H9 (cell line): ENCODE measurements at regions not wholly inside any gene's neighbourhood (a gene's known extent, or its start where the extent isn't known, plus 50 kb on each side); places are given as distances from the start of the nearest gene placed in this dataset.

Source experiments
- DNase-seq: peaks from one replicate; pipeline ENCODE4 v3.0.0-alpha.2; 2017
- H2AFZ ChIP-seq: one replicate; pipeline ENCODE4 v1.6.1; 2013; ENCODE audit warnings: mild to moderate bottlenecking, low read length, control low read depth, moderate library complexity
- H2AK5ac ChIP-seq: 2 replicates; pipeline ENCODE4 v1.6.1; 2013; ENCODE audit warnings: low read length, control low read depth, mixed read lengths; ENCODE audit not compliant: insufficient read length
- H2BK120ac ChIP-seq: one replicate; pipeline ENCODE4 v1.6.1; 2013; ENCODE audit warnings: low read depth, mild to moderate bottlenecking, low read length, control low read depth, inconsistent platforms; ENCODE audit not compliant: poor library complexity, severe bottlenecking
- H2BK12ac ChIP-seq: 2 replicates; pipeline ENCODE4 v1.6.1; 2013; ENCODE audit warnings: low read length, control low read depth, mixed read lengths, low read depth; ENCODE audit not compliant: insufficient read length
- H2BK15ac ChIP-seq: 2 replicates; pipeline ENCODE4 v1.6.1; 2013; ENCODE audit warnings: low read depth, low read length, control low read depth
- H2BK20ac ChIP-seq: one replicate; pipeline ENCODE4 v1.6.1; 2013; ENCODE audit warnings: low read depth, mild to moderate bottlenecking, low read length, control low read depth, inconsistent platforms; ENCODE audit not compliant: poor library complexity, severe bottlenecking
- H2BK5ac ChIP-seq: 2 replicates; pipeline ENCODE4 v1.6.1; 2013; ENCODE audit warnings: low read length, control low read depth, mixed read lengths; ENCODE audit not compliant: insufficient read length
- H3K14ac ChIP-seq: 2 replicates; pipeline ENCODE4 v1.6.1; 2013; ENCODE audit warnings: low read length, control low read depth; ENCODE audit not compliant: insufficient read depth
- H3K18ac ChIP-seq: 2 replicates; pipeline ENCODE4 v1.6.1; 2013; ENCODE audit warnings: low read depth, mild to moderate bottlenecking, mixed read lengths, low read length, control low read depth; ENCODE audit not compliant: insufficient read length
- H3K23ac ChIP-seq: 2 replicates; pipeline ENCODE4 v1.6.1; 2013; ENCODE audit warnings: low read length, control low read depth, mixed read lengths, low read depth; ENCODE audit not compliant: insufficient read length
- H3K23me2 ChIP-seq: 2 replicates; pipeline ENCODE4 v1.6.1; 2013; ENCODE audit warnings: low read depth, mild to moderate bottlenecking, mixed read lengths, low read length, control low read depth; ENCODE audit not compliant: insufficient read length, poor library complexity, severe bottlenecking
- H3K27ac ChIP-seq: 2 replicates; pipeline ENCODE4 v1.5.1; 2013; ENCODE audit warnings: low read length, control low read depth, mixed read lengths, low read depth; ENCODE audit not compliant: insufficient read length
- H3K27me3 ChIP-seq: 2 replicates; pipeline ENCODE4 v1.6.1; 2013; ENCODE audit warnings: low read length, control low read depth, inconsistent platforms; ENCODE audit not compliant: insufficient read depth
- H3K4ac ChIP-seq: 2 replicates; pipeline ENCODE4 v1.6.1; 2013; ENCODE audit warnings: low read depth, mild to moderate bottlenecking, control low read depth, inconsistent platforms, low read length, moderate library complexity
- H3K4me1 ChIP-seq: 2 replicates; pipeline ENCODE4 v1.6.1; 2013; ENCODE audit warnings: low read length, control low read depth, inconsistent platforms; ENCODE audit not compliant: insufficient read depth
- H3K4me2 ChIP-seq: 2 replicates; pipeline ENCODE4 v1.6.1; 2013; ENCODE audit warnings: low read length, control low read depth, mixed read lengths; ENCODE audit not compliant: insufficient read length, insufficient read depth
- H3K56ac ChIP-seq: 2 replicates; pipeline ENCODE4 v1.6.1; 2013; ENCODE audit warnings: low read depth, mild to moderate bottlenecking, mixed read lengths, low read length, control low read depth; ENCODE audit not compliant: insufficient read length
- H3K79me1 ChIP-seq: 2 replicates; pipeline ENCODE4 v1.6.1; 2013; ENCODE audit warnings: low read depth, mild to moderate bottlenecking, moderate library complexity, low read length, control low read depth, inconsistent platforms; ENCODE audit not compliant: insufficient read depth, poor library complexity, severe bottlenecking
- H3K79me2 ChIP-seq: 2 replicates; pipeline ENCODE4 v1.6.1; 2013; ENCODE audit warnings: low read length, control low read depth, inconsistent platforms; ENCODE audit not compliant: insufficient read depth
- H3K9ac ChIP-seq: 2 replicates; pipeline ENCODE4 v1.6.1; 2013; ENCODE audit warnings: low read length, control low read depth, mixed read lengths; ENCODE audit not compliant: insufficient read length; ENCODE audit errors: extremely low read depth
- H3K9me3 ChIP-seq: one replicate; pipeline ENCODE4 v1.6.1; 2013; ENCODE audit warnings: low read depth, low read length, inconsistent platforms; ENCODE audit not compliant: control insufficient read depth
- H3T11ph ChIP-seq: one replicate; pipeline ENCODE4 v1.6.1; 2013; ENCODE audit warnings: mild to moderate bottlenecking, low read length, control low read depth, inconsistent platforms
- H4K20me1 ChIP-seq: one replicate; pipeline ENCODE4 v1.6.1; 2013; ENCODE audit not compliant: control insufficient read depth, insufficient read length, insufficient read depth
- H4K5ac ChIP-seq: 2 replicates; pipeline ENCODE4 v1.6.1; 2013; ENCODE audit warnings: low read depth, mild to moderate bottlenecking, mixed read lengths, low read length, control low read depth; ENCODE audit not compliant: insufficient read length
- H4K8ac ChIP-seq: replicated peaks from 2 replicates; pipeline ENCODE4 v1.6.1; 2013; ENCODE audit warnings: low read length, control low read depth, mixed read lengths, low read depth; ENCODE audit not compliant: insufficient read length
- H4K91ac ChIP-seq: 2 replicates; pipeline ENCODE4 v1.6.1; 2013; ENCODE audit warnings: low read depth, mild to moderate bottlenecking, moderate library complexity, mixed read lengths, low read length, control low read depth; ENCODE audit not compliant: insufficient read length
- H3K27ac Mint-ChIP-seq, 3 experiments: 2 replicates in 2 of 3; 3 replicates in 1 of 3; pipeline ENCODE4 v1.8.0; 2020 to 2021; ENCODE audit warnings: mixed read lengths in 3 of 3, mild to moderate bottlenecking in 1 of 3, moderate library complexity in 1 of 3
- H3K27me3 Mint-ChIP-seq: 2 replicates; pipeline ENCODE4 v1.8.0; 2021; ENCODE audit warnings: low read depth, mild to moderate bottlenecking, moderate library complexity, mixed read lengths
- H3K36me3 Mint-ChIP-seq, 3 experiments: 2 replicates in 2 of 3; 3 replicates in 1 of 3; pipeline ENCODE4 v1.8.0; 2020 to 2021; ENCODE audit warnings: low read depth in 3 of 3, mixed read lengths in 3 of 3; ENCODE audit not compliant: insufficient read depth in 1 of 3
- H3K4me1 Mint-ChIP-seq, 2 experiments: 2 replicates each; pipeline ENCODE4 v1.8.0; 2020; ENCODE audit warnings: mixed read lengths in 2 of 2
- H3K4me3 Mint-ChIP-seq, 2 experiments: 2 replicates in 1 of 2; 3 replicates in 1 of 2; pipeline ENCODE4 v1.8.0; 2020 to 2021; ENCODE audit warnings: mild to moderate bottlenecking in 2 of 2, mixed read lengths in 2 of 2, moderate library complexity in 1 of 2
- H3K9me3 Mint-ChIP-seq, 2 experiments: 2 replicates in 1 of 2; 3 replicates in 1 of 2; pipeline ENCODE4 v1.8.0; 2020; ENCODE audit warnings: mild to moderate bottlenecking in 2 of 2, mixed read lengths in 2 of 2, moderate library complexity in 1 of 2
- WGBS: extraction: QIAGEN DNeasy Blood & Tissue Kit; methylation state at CpG from one replicate; pipeline ENCODE4 v1.1.7; 2013; ENCODE audit warnings: missing lambda C conversion rate, low lambda C conversion rate, mixed read lengths; ENCODE audit not compliant: insufficient read length; ENCODE audit errors: extremely low coverage; 5-methylcytosine and 5-hydroxymethylcytosine counted together
- TF ChIP-seq, protein P1 (sequence below): fragments of 200-600 bp; sonication (generic); conservative IDR thresholded peaks from 3 replicates; pipeline ENCODE4 v1.8.0; 2021; ENCODE audit warnings: antibody characterized with exemption, mild to moderate bottlenecking

DNA sequence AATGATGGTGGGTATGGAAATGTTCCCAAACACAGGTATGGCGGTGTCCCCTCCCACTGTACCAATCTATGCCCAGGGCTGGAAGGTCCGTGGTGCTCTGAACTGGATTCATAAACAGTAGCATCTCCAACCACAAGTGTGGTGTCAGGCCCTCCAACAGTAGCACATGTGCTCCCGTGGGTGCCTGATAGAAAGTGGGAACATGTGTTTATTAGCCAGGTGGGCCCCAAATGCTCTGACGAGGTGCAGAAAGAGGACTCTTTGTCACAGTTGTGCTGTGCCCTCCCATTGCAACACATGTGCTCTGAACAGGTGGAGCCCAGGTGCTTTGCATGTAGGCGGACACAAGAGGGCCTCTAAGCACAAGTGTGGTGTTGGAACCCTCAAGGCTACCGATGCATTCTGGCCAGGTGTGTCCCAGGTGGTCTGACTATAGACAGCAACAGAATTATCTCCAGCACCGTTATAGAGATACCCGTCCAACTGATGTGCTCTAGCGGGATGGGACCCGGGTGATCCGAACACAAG lies 75.4 kb upstream of the ZNF30 start:
- Histone ChIP-seq H3K27me3 (no peaks in the 10 kb centered on the region), H3K9ac (no peak overlapping the region), H3K14ac (no peak overlapping the region), H3K4me1 (no peaks in the 10 kb centered on the region), H4K91ac (no peak overlapping the region), H2BK15ac (no peak overlapping the region), H3K79me2 (no peaks in the 10 kb centered on the region), H3K4me2 (no peak overlapping the region), H3K4ac (no peak overlapping the region), H3K23me2 (no peaks in the 10 kb centered on the region), H2BK120ac (no peak overlapping the region), H3K9me3 (no peaks in the 10 kb centered on the region), H4K20me1 (no peaks in the 10 kb centered on the region), H2AK5ac (no peak overlapping the region), H2BK5ac (no peak overlapping the region), H2BK12ac (no peak overlapping the region), H3K18ac (no peak overlapping the region), H3T11ph (no peak overlapping the region), H3K27ac (no peak overlapping the region), H2BK20ac (no peak overlapping the region), H3K56ac (no peak overlapping the region), H2AFZ (no peak overlapping the region), H4K8ac (no peak overlapping the region), H3K79me1 (no peaks in the 10 kb centered on the region), H3K23ac (no peak overlapping the region), H4K5ac (no peak overlapping the region)
- Mint-ChIP-seq H3K27ac (no peak overlapping the region), H3K4me1 (peaks cover 4% of the 10 kb centered on the region in 2 experiments), H3K27me3 (peaks cover 7% of the 10 kb centered on the region), H3K4me3 (no peak overlapping the region), H3K36me3 (no peaks in the 10 kb centered on the region), H3K9me3 (peaks cover 0 to under 1% of the 10 kb centered on the region in 2 experiments; a peak in 1 of 5 replicates)
- TF ChIP-seq, protein P1, sequence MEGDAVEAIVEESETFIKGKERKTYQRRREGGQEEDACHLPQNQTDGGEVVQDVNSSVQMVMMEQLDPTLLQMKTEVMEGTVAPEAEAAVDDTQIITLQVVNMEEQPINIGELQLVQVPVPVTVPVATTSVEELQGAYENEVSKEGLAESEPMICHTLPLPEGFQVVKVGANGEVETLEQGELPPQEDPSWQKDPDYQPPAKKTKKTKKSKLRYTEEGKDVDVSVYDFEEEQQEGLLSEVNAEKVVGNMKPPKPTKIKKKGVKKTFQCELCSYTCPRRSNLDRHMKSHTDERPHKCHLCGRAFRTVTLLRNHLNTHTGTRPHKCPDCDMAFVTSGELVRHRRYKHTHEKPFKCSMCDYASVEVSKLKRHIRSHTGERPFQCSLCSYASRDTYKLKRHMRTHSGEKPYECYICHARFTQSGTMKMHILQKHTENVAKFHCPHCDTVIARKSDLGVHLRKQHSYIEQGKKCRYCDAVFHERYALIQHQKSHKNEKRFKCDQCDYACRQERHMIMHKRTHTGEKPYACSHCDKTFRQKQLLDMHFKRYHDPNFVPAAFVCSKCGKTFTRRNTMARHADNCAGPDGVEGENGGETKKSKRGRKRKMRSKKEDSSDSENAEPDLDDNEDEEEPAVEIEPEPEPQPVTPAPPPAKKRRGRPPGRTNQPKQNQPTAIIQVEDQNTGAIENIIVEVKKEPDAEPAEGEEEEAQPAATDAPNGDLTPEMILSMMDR: peak; percentile 59
- WGBS: no CpG with 5 or more reads among the region's 11 CpGs
- peak; percentile 67 for DNase-seq
